ENCODE measurements at regions not wholly inside any gene's neighbourhood (a gene's known extent, or its start where the extent isn't known, plus 50 kb on each side); places are given as distances from the start of the nearest gene placed in this dataset.

DNA sequence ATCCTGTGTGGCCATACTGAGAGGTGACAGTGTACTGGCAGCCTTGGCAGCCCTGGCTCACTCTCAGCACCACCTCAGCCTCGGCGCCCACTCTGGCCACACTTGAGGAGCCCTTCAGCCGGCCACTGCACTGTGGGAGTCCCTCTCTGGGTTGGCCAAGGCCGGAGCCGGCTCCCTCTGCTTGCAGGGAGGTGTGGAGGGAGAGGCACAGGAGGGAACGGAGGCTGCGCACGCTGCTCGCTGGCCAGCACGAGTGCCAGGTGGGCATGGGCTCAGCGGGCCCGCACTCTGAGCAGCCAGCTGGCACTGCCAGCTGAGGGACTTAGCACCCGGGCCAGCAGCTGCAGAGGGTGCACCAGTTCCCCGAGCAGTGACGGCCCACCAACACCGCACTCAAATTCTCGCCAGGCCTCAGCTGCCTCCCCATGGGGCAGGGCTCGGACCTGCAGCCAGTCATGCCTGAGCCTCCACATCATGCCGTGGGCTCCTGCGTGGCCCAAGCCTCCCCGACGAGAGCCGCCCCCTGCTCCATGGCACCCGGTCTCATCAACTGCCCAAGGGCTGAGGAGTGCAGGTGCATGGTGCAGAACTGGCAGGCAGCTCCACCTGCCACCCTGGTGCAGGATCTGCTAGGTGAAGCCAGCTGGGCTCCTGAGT lies 184.4 kb upstream of the TOX3 start:
- H3K4me3 ChIP-seq (replicated peaks in 1 of 2; ENCODE audit: low read depth in 2 of 2, low read length in 2 of 2): no peak overlapping the region
- TF ChIP-seq, protein P1, sequence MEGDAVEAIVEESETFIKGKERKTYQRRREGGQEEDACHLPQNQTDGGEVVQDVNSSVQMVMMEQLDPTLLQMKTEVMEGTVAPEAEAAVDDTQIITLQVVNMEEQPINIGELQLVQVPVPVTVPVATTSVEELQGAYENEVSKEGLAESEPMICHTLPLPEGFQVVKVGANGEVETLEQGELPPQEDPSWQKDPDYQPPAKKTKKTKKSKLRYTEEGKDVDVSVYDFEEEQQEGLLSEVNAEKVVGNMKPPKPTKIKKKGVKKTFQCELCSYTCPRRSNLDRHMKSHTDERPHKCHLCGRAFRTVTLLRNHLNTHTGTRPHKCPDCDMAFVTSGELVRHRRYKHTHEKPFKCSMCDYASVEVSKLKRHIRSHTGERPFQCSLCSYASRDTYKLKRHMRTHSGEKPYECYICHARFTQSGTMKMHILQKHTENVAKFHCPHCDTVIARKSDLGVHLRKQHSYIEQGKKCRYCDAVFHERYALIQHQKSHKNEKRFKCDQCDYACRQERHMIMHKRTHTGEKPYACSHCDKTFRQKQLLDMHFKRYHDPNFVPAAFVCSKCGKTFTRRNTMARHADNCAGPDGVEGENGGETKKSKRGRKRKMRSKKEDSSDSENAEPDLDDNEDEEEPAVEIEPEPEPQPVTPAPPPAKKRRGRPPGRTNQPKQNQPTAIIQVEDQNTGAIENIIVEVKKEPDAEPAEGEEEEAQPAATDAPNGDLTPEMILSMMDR (IDR thresholded peaks at IDR 0.05; ENCODE audit: low read depth, low read length): no peak
- DNase-seq (ENCODE audit: low read depth in 2 of 2): no peak

GRCh38 chr16:52729731-52730130 lies 182.8 kb upstream of the TOX3 start:
- TF ChIP-seq, protein P1 (IDR thresholded peaks at IDR 0.05; ENCODE audit: low read depth, low read length): no peak
- DNase-seq (ENCODE audit: low read depth in 2 of 2): no peak
- no peak overlapping the region for H3K4me3 ChIP-seq (replicated peaks in 1 of 2; ENCODE audit: low read depth in 2 of 2, low read length in 2 of 2)

DNA sequence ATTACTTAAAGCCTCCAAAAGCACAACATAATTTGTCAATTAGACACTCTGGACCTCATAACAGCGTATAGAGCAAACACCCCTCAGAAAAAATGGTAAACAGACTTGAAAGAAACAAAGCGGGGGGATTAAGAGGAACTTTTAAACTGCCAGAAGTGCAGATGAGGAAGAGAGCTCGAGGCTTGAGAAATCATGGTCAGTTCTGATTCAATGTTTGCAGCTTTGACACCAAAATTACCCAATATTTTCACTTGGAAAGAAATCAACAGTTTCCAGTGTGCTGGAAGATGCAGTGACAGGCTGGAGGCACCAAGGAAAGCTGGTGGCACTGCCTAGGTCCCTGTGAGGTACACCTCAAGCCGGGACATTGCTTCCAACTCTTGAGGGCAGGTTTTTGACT lies 180.9 kb upstream of the TOX3 start:
- TF ChIP-seq, protein P1 (IDR thresholded peaks at IDR 0.05; ENCODE audit: low read depth, low read length): no peak
- H3K4me3 ChIP-seq (replicated peaks in 1 of 2; ENCODE audit: low read depth in 2 of 2, low read length in 2 of 2): no peak overlapping the region
- DNase-seq (ENCODE audit: low read depth in 2 of 2): no peak

- TF ChIP-seq, protein P1 (IDR thresholded peaks at IDR 0.05; ENCODE audit: low read depth, low read length): no peak
- no peak for DNase-seq (ENCODE audit: low read depth in 2 of 2)
- no peak overlapping the region for H3K4me3 ChIP-seq (replicated peaks in 1 of 2; ENCODE audit: low read depth in 2 of 2, low read length in 2 of 2)
These were observed 180.5 kb upstream of the TOX3 start for GRCh38 chr16:52727441-52727840.

DNA sequence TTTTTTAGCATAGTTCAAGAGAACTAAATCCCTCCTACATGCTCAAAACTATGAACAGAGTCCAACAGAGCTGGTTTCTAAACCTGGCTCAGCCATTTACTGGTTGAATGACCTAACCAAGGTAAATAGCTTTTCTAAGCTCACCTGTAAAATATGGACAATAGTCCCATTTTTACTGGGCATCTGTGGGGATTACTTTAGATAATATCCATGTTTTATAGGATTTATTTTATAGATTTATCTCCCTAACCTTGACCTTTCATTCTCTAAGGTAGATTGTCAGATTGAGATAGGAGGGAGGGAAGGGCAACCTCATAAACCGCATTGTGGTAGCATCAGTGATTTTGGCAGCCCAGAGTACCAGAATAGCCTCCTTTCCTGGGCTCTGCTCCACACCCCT lies 178.5 kb upstream of the TOX3 start:
- TF ChIP-seq, protein P1 (IDR thresholded peaks at IDR 0.05; ENCODE audit: low read depth, low read length): no peak
- no peak for DNase-seq (ENCODE audit: low read depth in 2 of 2)
- H3K4me3 ChIP-seq (replicated peaks in 1 of 2; ENCODE audit: low read depth in 2 of 2, low read length in 2 of 2): no peak overlapping the region

GRCh38 chr16:52725043-52725442 lies 178.1 kb upstream of the TOX3 start:
- TF ChIP-seq, protein P1 (IDR thresholded peaks at IDR 0.05; ENCODE audit: low read depth, low read length): no peak
- no peak for DNase-seq (ENCODE audit: low read depth in 2 of 2)
- H3K4me3 ChIP-seq (replicated peaks in 1 of 2; ENCODE audit: low read depth in 2 of 2, low read length in 2 of 2): no peak overlapping the region

DNA sequence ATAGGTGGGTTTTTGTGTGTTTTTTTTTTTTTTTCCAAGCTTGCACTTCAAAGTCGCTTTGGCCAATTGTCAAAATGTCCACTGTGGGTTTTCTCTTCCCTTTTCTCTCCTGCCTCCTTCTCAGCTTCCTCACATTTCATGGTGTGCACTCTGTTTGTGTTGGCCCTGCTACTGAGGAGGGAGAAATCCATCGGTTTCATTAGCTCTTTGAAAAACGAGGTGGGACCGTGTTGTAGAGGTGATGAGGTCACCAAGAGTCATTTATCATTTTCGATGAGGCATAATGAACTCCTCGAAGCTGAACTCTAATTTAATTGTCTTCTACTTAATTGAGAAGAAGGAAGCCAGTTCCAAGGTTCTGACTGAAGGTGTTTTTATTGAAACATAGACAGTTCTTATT lies 174.4 kb upstream of the TOX3 start:
- no peak for DNase-seq (ENCODE audit: low read depth in 2 of 2)
- no peak overlapping the region for H3K4me3 ChIP-seq (replicated peaks in 1 of 2; ENCODE audit: low read depth in 2 of 2, low read length in 2 of 2)
- TF ChIP-seq, protein P1 (IDR thresholded peaks at IDR 0.05; ENCODE audit: low read depth, low read length): no peak

Data from cardiac fibroblast (primary cell).